H9 (cell line): ENCODE measurements at regions not wholly inside any gene's neighbourhood (a gene's known extent, or its start where the extent isn't known, plus 50 kb on each side); places are given as distances from the start of the nearest gene placed in this dataset.

Experiments
- DNase-seq: peaks from one replicate; pipeline ENCODE4 v3.0.0-alpha.2; 2017
- H2AFZ ChIP-seq: one replicate; pipeline ENCODE4 v1.6.1; 2013; ENCODE audit warnings: mild to moderate bottlenecking, low read length, control low read depth, moderate library complexity
- H2AK5ac ChIP-seq: 2 replicates; pipeline ENCODE4 v1.6.1; 2013; ENCODE audit warnings: low read length, control low read depth, mixed read lengths; ENCODE audit not compliant: insufficient read length
- H2BK120ac ChIP-seq: one replicate; pipeline ENCODE4 v1.6.1; 2013; ENCODE audit warnings: low read depth, mild to moderate bottlenecking, low read length, control low read depth, inconsistent platforms; ENCODE audit not compliant: poor library complexity, severe bottlenecking
- H2BK12ac ChIP-seq: 2 replicates; pipeline ENCODE4 v1.6.1; 2013; ENCODE audit warnings: low read length, control low read depth, mixed read lengths, low read depth; ENCODE audit not compliant: insufficient read length
- H2BK15ac ChIP-seq: 2 replicates; pipeline ENCODE4 v1.6.1; 2013; ENCODE audit warnings: low read depth, low read length, control low read depth
- H2BK20ac ChIP-seq: one replicate; pipeline ENCODE4 v1.6.1; 2013; ENCODE audit warnings: low read depth, mild to moderate bottlenecking, low read length, control low read depth, inconsistent platforms; ENCODE audit not compliant: poor library complexity, severe bottlenecking
- H2BK5ac ChIP-seq: 2 replicates; pipeline ENCODE4 v1.6.1; 2013; ENCODE audit warnings: low read length, control low read depth, mixed read lengths; ENCODE audit not compliant: insufficient read length
- H3K14ac ChIP-seq: 2 replicates; pipeline ENCODE4 v1.6.1; 2013; ENCODE audit warnings: low read length, control low read depth; ENCODE audit not compliant: insufficient read depth
- H3K18ac ChIP-seq: 2 replicates; pipeline ENCODE4 v1.6.1; 2013; ENCODE audit warnings: low read depth, mild to moderate bottlenecking, mixed read lengths, low read length, control low read depth; ENCODE audit not compliant: insufficient read length
- H3K23ac ChIP-seq: 2 replicates; pipeline ENCODE4 v1.6.1; 2013; ENCODE audit warnings: low read length, control low read depth, mixed read lengths, low read depth; ENCODE audit not compliant: insufficient read length
- H3K23me2 ChIP-seq: 2 replicates; pipeline ENCODE4 v1.6.1; 2013; ENCODE audit warnings: low read depth, mild to moderate bottlenecking, mixed read lengths, low read length, control low read depth; ENCODE audit not compliant: insufficient read length, poor library complexity, severe bottlenecking
- H3K27ac ChIP-seq: 2 replicates; pipeline ENCODE4 v1.5.1; 2013; ENCODE audit warnings: low read length, control low read depth, mixed read lengths, low read depth; ENCODE audit not compliant: insufficient read length
- H3K27me3 ChIP-seq: 2 replicates; pipeline ENCODE4 v1.6.1; 2013; ENCODE audit warnings: low read length, control low read depth, inconsistent platforms; ENCODE audit not compliant: insufficient read depth
- H3K4ac ChIP-seq: 2 replicates; pipeline ENCODE4 v1.6.1; 2013; ENCODE audit warnings: low read depth, mild to moderate bottlenecking, control low read depth, inconsistent platforms, low read length, moderate library complexity
- H3K4me1 ChIP-seq: 2 replicates; pipeline ENCODE4 v1.6.1; 2013; ENCODE audit warnings: low read length, control low read depth, inconsistent platforms; ENCODE audit not compliant: insufficient read depth
- H3K4me2 ChIP-seq: 2 replicates; pipeline ENCODE4 v1.6.1; 2013; ENCODE audit warnings: low read length, control low read depth, mixed read lengths; ENCODE audit not compliant: insufficient read length, insufficient read depth
- H3K56ac ChIP-seq: 2 replicates; pipeline ENCODE4 v1.6.1; 2013; ENCODE audit warnings: low read depth, mild to moderate bottlenecking, mixed read lengths, low read length, control low read depth; ENCODE audit not compliant: insufficient read length
- H3K79me1 ChIP-seq: 2 replicates; pipeline ENCODE4 v1.6.1; 2013; ENCODE audit warnings: low read depth, mild to moderate bottlenecking, moderate library complexity, low read length, control low read depth, inconsistent platforms; ENCODE audit not compliant: insufficient read depth, poor library complexity, severe bottlenecking
- H3K79me2 ChIP-seq: 2 replicates; pipeline ENCODE4 v1.6.1; 2013; ENCODE audit warnings: low read length, control low read depth, inconsistent platforms; ENCODE audit not compliant: insufficient read depth
- H3K9ac ChIP-seq: 2 replicates; pipeline ENCODE4 v1.6.1; 2013; ENCODE audit warnings: low read length, control low read depth, mixed read lengths; ENCODE audit not compliant: insufficient read length; ENCODE audit errors: extremely low read depth
- H3K9me3 ChIP-seq: one replicate; pipeline ENCODE4 v1.6.1; 2013; ENCODE audit warnings: low read depth, low read length, inconsistent platforms; ENCODE audit not compliant: control insufficient read depth
- H3T11ph ChIP-seq: one replicate; pipeline ENCODE4 v1.6.1; 2013; ENCODE audit warnings: mild to moderate bottlenecking, low read length, control low read depth, inconsistent platforms
- H4K20me1 ChIP-seq: one replicate; pipeline ENCODE4 v1.6.1; 2013; ENCODE audit not compliant: control insufficient read depth, insufficient read length, insufficient read depth
- H4K5ac ChIP-seq: 2 replicates; pipeline ENCODE4 v1.6.1; 2013; ENCODE audit warnings: low read depth, mild to moderate bottlenecking, mixed read lengths, low read length, control low read depth; ENCODE audit not compliant: insufficient read length
- H4K8ac ChIP-seq: replicated peaks from 2 replicates; pipeline ENCODE4 v1.6.1; 2013; ENCODE audit warnings: low read length, control low read depth, mixed read lengths, low read depth; ENCODE audit not compliant: insufficient read length
- H4K91ac ChIP-seq: 2 replicates; pipeline ENCODE4 v1.6.1; 2013; ENCODE audit warnings: low read depth, mild to moderate bottlenecking, moderate library complexity, mixed read lengths, low read length, control low read depth; ENCODE audit not compliant: insufficient read length
- H3K27ac Mint-ChIP-seq, 3 experiments: 2 replicates in 2 of 3; 3 replicates in 1 of 3; pipeline ENCODE4 v1.8.0; 2020 to 2021; ENCODE audit warnings: mixed read lengths in 3 of 3, mild to moderate bottlenecking in 1 of 3, moderate library complexity in 1 of 3
- H3K27me3 Mint-ChIP-seq: 2 replicates; pipeline ENCODE4 v1.8.0; 2021; ENCODE audit warnings: low read depth, mild to moderate bottlenecking, moderate library complexity, mixed read lengths
- H3K36me3 Mint-ChIP-seq, 3 experiments: 2 replicates in 2 of 3; 3 replicates in 1 of 3; pipeline ENCODE4 v1.8.0; 2020 to 2021; ENCODE audit warnings: low read depth in 3 of 3, mixed read lengths in 3 of 3; ENCODE audit not compliant: insufficient read depth in 1 of 3
- H3K4me1 Mint-ChIP-seq, 2 experiments: 2 replicates each; pipeline ENCODE4 v1.8.0; 2020; ENCODE audit warnings: mixed read lengths in 2 of 2
- H3K4me3 Mint-ChIP-seq, 2 experiments: 2 replicates in 1 of 2; 3 replicates in 1 of 2; pipeline ENCODE4 v1.8.0; 2020 to 2021; ENCODE audit warnings: mild to moderate bottlenecking in 2 of 2, mixed read lengths in 2 of 2, moderate library complexity in 1 of 2
- H3K9me3 Mint-ChIP-seq, 2 experiments: 2 replicates in 1 of 2; 3 replicates in 1 of 2; pipeline ENCODE4 v1.8.0; 2020; ENCODE audit warnings: mild to moderate bottlenecking in 2 of 2, mixed read lengths in 2 of 2, moderate library complexity in 1 of 2
- WGBS: extraction: QIAGEN DNeasy Blood & Tissue Kit; methylation state at CpG from one replicate; pipeline ENCODE4 v1.1.7; 2013; ENCODE audit warnings: missing lambda C conversion rate, low lambda C conversion rate, mixed read lengths; ENCODE audit not compliant: insufficient read length; ENCODE audit errors: extremely low coverage; 5-methylcytosine and 5-hydroxymethylcytosine counted together
- TF ChIP-seq, protein P1 (sequence below): fragments of 200-600 bp; sonication (generic); conservative IDR thresholded peaks from 3 replicates; pipeline ENCODE4 v1.8.0; 2021; ENCODE audit warnings: antibody characterized with exemption, mild to moderate bottlenecking

DNA sequence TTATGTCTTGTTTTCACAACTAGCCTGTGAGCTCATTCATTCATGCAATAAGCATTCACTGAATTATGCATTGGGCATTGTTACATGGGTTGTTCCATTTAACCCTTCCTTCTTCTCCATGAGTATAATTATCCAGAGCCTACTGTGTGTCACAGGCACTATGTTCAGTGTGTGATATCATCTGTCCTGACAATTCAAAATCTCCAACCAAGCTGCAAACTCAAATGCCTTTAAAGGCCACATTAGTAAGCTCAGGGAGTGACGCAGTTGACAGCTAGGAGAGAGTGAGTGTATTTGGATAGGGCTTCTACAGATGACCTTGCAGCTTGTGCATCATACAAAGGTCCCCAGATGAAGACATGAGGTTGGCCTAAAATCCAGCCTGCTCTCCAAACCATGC is 289.5 kb downstream of the OMA1 start:
- H2BK12ac ChIP-seq = no peak overlapping the region
- H4K20me1 ChIP-seq = no peaks in the 10 kb centered on the region
- Mint-ChIP-seq H3K27me3 (peaks cover 5% of the 10 kb centered on the region), H3K9me3 (peaks cover 4% of the 10 kb centered on the region in 2 experiments; a peak in 3 of 5 replicates), H3K4me3 (no peak overlapping the region), H3K27ac (no peak overlapping the region), H3K4me1 (peaks cover 2 to 7% of the 10 kb centered on the region in 2 experiments), H3K36me3 (peaks cover 0 to 4% (median 3%) of the 10 kb centered on the region in 3 experiments; a peak in 1 of 7 replicates)
- no peak overlapping the region for H2BK20ac ChIP-seq
- no peak overlapping the region for H2BK5ac ChIP-seq
- no peak overlapping the region for H3K9ac ChIP-seq
- no peak overlapping the region for H3K4me2 ChIP-seq
- H3K56ac ChIP-seq = no peak overlapping the region
- H3K23me2 ChIP-seq = no peaks in the 10 kb centered on the region
- no peak overlapping the region for H3T11ph ChIP-seq
- TF ChIP-seq, protein P1, sequence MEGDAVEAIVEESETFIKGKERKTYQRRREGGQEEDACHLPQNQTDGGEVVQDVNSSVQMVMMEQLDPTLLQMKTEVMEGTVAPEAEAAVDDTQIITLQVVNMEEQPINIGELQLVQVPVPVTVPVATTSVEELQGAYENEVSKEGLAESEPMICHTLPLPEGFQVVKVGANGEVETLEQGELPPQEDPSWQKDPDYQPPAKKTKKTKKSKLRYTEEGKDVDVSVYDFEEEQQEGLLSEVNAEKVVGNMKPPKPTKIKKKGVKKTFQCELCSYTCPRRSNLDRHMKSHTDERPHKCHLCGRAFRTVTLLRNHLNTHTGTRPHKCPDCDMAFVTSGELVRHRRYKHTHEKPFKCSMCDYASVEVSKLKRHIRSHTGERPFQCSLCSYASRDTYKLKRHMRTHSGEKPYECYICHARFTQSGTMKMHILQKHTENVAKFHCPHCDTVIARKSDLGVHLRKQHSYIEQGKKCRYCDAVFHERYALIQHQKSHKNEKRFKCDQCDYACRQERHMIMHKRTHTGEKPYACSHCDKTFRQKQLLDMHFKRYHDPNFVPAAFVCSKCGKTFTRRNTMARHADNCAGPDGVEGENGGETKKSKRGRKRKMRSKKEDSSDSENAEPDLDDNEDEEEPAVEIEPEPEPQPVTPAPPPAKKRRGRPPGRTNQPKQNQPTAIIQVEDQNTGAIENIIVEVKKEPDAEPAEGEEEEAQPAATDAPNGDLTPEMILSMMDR = no peak
- no peak for DNase-seq
- no peak overlapping the region for H4K91ac ChIP-seq
- no peak overlapping the region for H3K18ac ChIP-seq
- H4K8ac ChIP-seq = no peak overlapping the region
- H3K4me1 ChIP-seq = no peaks in the 10 kb centered on the region; the same call in 1 of the 2 replicates
- H2AFZ ChIP-seq = no peak overlapping the region
- no peaks in the 10 kb centered on the region for H3K79me2 ChIP-seq
- no peak overlapping the region for H2BK15ac ChIP-seq
- no peak overlapping the region for H2AK5ac ChIP-seq
- H3K27me3 ChIP-seq = no peaks in the 10 kb centered on the region
- H3K27ac ChIP-seq = no peak overlapping the region
- H2BK120ac ChIP-seq = no peak overlapping the region
- H3K23ac ChIP-seq = no peak overlapping the region
- no peak overlapping the region for H3K4ac ChIP-seq
- no peaks in the 10 kb centered on the region for H3K79me1 ChIP-seq
- no peak overlapping the region for H4K5ac ChIP-seq
- H3K9me3 ChIP-seq = no peaks in the 10 kb centered on the region
- no CpG with 5 or more reads among the region's 1 CpG for WGBS
- no peak overlapping the region for H3K14ac ChIP-seq
